ENCODE measurements at regions not wholly inside any gene's neighbourhood (a gene's known extent, or its start where the extent isn't known, plus 50 kb on each side); places are given as distances from the start of the nearest gene placed in this dataset.

DNA sequence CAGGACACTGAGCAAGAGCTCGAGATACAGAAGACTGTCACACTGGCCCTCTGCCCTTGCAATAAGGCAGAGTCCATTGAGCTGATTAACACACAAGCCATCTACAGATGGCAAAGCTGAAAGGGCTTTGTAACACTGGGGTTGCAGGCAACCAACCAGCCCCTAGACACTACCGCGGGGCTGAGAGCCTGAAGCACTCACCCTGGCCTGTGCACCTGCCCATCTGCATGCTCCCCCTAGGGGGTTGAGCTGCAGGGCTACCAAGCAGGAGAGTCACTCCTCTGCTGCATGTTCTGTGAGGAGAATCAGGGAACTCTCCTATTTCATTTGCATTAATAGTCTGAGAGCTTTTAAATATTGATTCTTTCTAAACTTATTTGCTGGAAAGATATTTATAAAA is 128.1 kb upstream of the VIPR2 start:
- no peak for TF ChIP-seq POLR2A (IDR thresholded peaks at IDR 0.05; ENCODE audit: low read length)
- no peak for TF ChIP-seq GATA1 (IDR thresholded peaks at IDR 0.05; ENCODE audit: low read depth, low read length)

Measured in erythroblast (primary cell).